ENCODE measurements at regions not wholly inside any gene's neighbourhood (a gene's known extent, or its start where the extent isn't known, plus 50 kb on each side); places are given as distances from the start of the nearest gene placed in this dataset.

- TF ChIP-seq, protein P1, sequence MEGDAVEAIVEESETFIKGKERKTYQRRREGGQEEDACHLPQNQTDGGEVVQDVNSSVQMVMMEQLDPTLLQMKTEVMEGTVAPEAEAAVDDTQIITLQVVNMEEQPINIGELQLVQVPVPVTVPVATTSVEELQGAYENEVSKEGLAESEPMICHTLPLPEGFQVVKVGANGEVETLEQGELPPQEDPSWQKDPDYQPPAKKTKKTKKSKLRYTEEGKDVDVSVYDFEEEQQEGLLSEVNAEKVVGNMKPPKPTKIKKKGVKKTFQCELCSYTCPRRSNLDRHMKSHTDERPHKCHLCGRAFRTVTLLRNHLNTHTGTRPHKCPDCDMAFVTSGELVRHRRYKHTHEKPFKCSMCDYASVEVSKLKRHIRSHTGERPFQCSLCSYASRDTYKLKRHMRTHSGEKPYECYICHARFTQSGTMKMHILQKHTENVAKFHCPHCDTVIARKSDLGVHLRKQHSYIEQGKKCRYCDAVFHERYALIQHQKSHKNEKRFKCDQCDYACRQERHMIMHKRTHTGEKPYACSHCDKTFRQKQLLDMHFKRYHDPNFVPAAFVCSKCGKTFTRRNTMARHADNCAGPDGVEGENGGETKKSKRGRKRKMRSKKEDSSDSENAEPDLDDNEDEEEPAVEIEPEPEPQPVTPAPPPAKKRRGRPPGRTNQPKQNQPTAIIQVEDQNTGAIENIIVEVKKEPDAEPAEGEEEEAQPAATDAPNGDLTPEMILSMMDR (IDR thresholded peaks at IDR 0.05; ENCODE audit: unreplicated experiment), result no peak
These were observed 522.8 kb upstream of the TBX3 start for GRCh38 chr12:115206801-115207200.

DNA sequence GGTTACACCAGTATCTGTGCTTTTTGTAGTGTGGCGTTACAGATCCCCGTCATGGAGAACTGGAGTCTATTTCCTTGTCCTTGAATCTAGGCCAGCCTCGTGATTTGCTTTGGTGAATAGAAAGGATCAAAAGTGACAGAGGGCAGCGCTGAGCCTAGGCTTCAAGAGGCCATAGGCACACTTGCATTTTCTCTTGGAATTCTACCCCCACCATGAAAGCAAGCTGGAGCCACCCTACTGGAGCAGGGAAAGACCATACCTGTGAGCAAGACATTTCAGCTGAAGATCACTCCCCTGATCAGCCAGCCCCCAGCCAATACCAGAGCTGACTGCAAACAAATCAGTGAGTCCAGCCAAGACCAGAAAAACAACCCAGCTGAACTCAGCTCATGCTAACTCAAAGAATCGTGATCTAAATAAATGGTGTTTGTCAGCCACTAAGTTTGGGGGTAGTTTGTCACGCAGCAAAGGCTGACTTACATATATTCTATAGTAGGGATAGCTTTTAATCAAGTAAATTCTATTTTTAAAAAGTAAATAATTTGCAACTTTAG, 521.9 kb upstream of the TBX3 start:
- Mint-ChIP-seq H3K9me3 (ENCODE audit: unreplicated experiment) (no peaks in the 10 kb centered on the region), H3K4me1 (ENCODE audit: unreplicated experiment) (peaks cover 17% of the 10 kb centered on the region), H3K4me3 (ENCODE audit: unreplicated experiment) (no peak overlapping the region), H3K27ac (ENCODE audit: unreplicated experiment) (no peak overlapping the region), H3K36me3 (ENCODE audit: low read depth, unreplicated experiment) (no peaks in the 10 kb centered on the region), H3K27me3 (ENCODE audit: unreplicated experiment) (no peaks in the 10 kb centered on the region)
- DNase-seq (ENCODE audit: low spot score), result no peak
- TF ChIP-seq, protein P1 (IDR thresholded peaks at IDR 0.05; ENCODE audit: unreplicated experiment), result no peak

More at GRCh38 chr12:115206801-115207200, 522.8 kb upstream of the TBX3 start:
- no peaks in the 10 kb centered on the region for H3K9me3 Mint-ChIP-seq (ENCODE audit: unreplicated experiment)
- H3K36me3 Mint-ChIP-seq (ENCODE audit: low read depth, unreplicated experiment), result no peaks in the 10 kb centered on the region
- peaks cover 15% of the 10 kb centered on the region for H3K4me1 Mint-ChIP-seq (ENCODE audit: unreplicated experiment)
- no peak overlapping the region for H3K4me3 Mint-ChIP-seq (ENCODE audit: unreplicated experiment)
- no peak for DNase-seq (ENCODE audit: low spot score)
- no peaks in the 10 kb centered on the region for H3K27me3 Mint-ChIP-seq (ENCODE audit: unreplicated experiment)
- H3K27ac Mint-ChIP-seq (ENCODE audit: unreplicated experiment), result no peak overlapping the region

GRCh38 chr12:115204957-115205754, 521.2 kb upstream of the TBX3 start:
- no peak overlapping the region for H3K27ac Mint-ChIP-seq (ENCODE audit: unreplicated experiment)
- no peaks in the 10 kb centered on the region for H3K9me3 Mint-ChIP-seq (ENCODE audit: unreplicated experiment)
- no peak overlapping the region for H3K4me3 Mint-ChIP-seq (ENCODE audit: unreplicated experiment)
- no peaks in the 10 kb centered on the region for H3K27me3 Mint-ChIP-seq (ENCODE audit: unreplicated experiment)
- H3K4me1 Mint-ChIP-seq (ENCODE audit: unreplicated experiment), result peaks cover 15% of the 10 kb centered on the region
- DNase-seq (ENCODE audit: low spot score), result no peak
- no peaks in the 10 kb centered on the region for H3K36me3 Mint-ChIP-seq (ENCODE audit: low read depth, unreplicated experiment)
- TF ChIP-seq, protein P1 (IDR thresholded peaks at IDR 0.05; ENCODE audit: unreplicated experiment), result no peak

- Mint-ChIP-seq H3K4me1 (ENCODE audit: unreplicated experiment) (peaks cover 23% of the 10 kb centered on the region), H3K27me3 (ENCODE audit: unreplicated experiment) (no peaks in the 10 kb centered on the region), H3K36me3 (ENCODE audit: low read depth, unreplicated experiment) (no peaks in the 10 kb centered on the region), H3K27ac (ENCODE audit: unreplicated experiment) (no peak overlapping the region), H3K9me3 (ENCODE audit: unreplicated experiment) (no peaks in the 10 kb centered on the region), H3K4me3 (ENCODE audit: unreplicated experiment) (no peak overlapping the region)
- TF ChIP-seq, protein P1 (IDR thresholded peaks at IDR 0.05; ENCODE audit: unreplicated experiment), result no peak
- DNase-seq (ENCODE audit: low spot score), result no peak
These were observed 519.7 kb upstream of the TBX3 start for GRCh38 chr12:115203701-115204100.

- TF ChIP-seq, protein P1 (IDR thresholded peaks at IDR 0.05; ENCODE audit: unreplicated experiment), result no peak
- H3K36me3 Mint-ChIP-seq (ENCODE audit: low read depth, unreplicated experiment), result no peaks in the 10 kb centered on the region
- peaks cover 13% of the 10 kb centered on the region for H3K4me1 Mint-ChIP-seq (ENCODE audit: unreplicated experiment)
- H3K27me3 Mint-ChIP-seq (ENCODE audit: unreplicated experiment), result peaks cover 4% of the 10 kb centered on the region
- no peaks in the 10 kb centered on the region for H3K9me3 Mint-ChIP-seq (ENCODE audit: unreplicated experiment)
- H3K4me3 Mint-ChIP-seq (ENCODE audit: unreplicated experiment), result no peak overlapping the region
- no peak for DNase-seq (ENCODE audit: low spot score)
- H3K27ac Mint-ChIP-seq (ENCODE audit: unreplicated experiment), result no peak overlapping the region
These were observed 518.0 kb upstream of the TBX3 start for GRCh38 chr12:115201966-115202365.
